ENCODE measurements at regions not wholly inside any gene's neighbourhood (a gene's known extent, or its start where the extent isn't known, plus 50 kb on each side); places are given as distances from the start of the nearest gene placed in this dataset.
A peak's percentile ranks its signal among the peaks of the same experiment; 100 is the strongest.

GRCh38 chr1:9179463-9180110 lies 50.7 kb upstream of the GPR157 start:
- no peak for FAIRE-seq

GRCh38 chr1:9180111-9180819 lies 51.4 kb upstream of the GPR157 start:
- no peak for FAIRE-seq

- FAIRE-seq: peak; percentile 67
Observed at GRCh38 chr1:9181176-9181906, 52.4 kb upstream of the GPR157 start.

- no peak for FAIRE-seq
Observed at GRCh38 chr1:9181990-9182783, 52.4 kb upstream of the H6PD start.

- no peak for FAIRE-seq
Observed at GRCh38 chr1:9182784-9183257, 51.8 kb upstream of the H6PD start.

- FAIRE-seq: no peak
Observed at GRCh38 chr1:9183441-9183840, 51.1 kb upstream of the H6PD start.

GRCh38 chr1:9183898-9184297 lies 50.7 kb upstream of the H6PD start:
- FAIRE-seq: no peak

- no peak for FAIRE-seq
Observed at GRCh38 chr1:9184749-9185148, 49.8 kb upstream of the H6PD start.

Data from G401.6 (cell line).